ENCODE measurements at regions not wholly inside any gene's neighbourhood (a gene's known extent, or its start where the extent isn't known, plus 50 kb on each side); places are given as distances from the start of the nearest gene placed in this dataset.

DNA sequence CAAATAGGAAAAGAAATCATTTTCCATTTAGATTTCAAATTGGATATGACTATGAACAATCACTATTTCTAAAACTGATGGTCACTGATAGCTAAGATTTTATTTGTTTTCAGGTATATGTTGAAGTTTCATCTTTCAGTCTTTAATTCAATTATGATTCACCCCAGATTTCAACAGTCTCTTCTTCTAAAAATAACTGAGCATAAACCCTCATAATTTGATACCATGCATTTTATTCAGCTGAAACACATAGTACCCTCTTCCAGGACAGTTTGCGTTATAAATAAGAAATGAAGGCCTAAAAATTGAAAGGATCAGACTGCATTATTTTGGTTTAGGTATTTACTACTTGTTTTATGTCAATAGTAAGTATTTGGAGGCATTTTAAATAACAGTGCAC lies 428.5 kb upstream of the NBEA start:
- TF ChIP-seq GATA2 (IDR thresholded peaks at IDR 0.05; ENCODE audit: low read depth, low read length) = no peak
- TF ChIP-seq GATA3 (IDR thresholded peaks at IDR 0.05; ENCODE audit: low read depth, low read length) = no peak

DNA sequence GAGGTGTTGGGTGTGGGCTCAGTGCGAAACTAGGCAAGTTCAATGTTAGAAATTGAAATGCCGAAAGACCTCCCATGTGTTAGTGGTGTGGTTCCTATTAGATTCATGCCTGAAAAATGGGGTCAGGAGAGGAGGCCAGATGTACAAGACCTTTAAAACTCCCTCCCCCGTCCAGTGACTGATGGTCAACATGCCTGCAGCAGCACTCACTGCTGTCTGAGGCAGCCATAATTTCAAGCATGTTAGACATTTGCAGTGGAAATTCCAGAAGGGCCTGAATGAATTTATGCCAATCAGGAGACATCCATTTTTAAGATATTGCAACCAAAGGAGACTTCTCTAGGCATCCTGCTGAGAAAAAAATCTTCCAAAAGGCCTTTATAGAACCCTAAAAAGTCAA lies 426.9 kb upstream of the NBEA start:
- TF ChIP-seq GATA3 (IDR thresholded peaks at IDR 0.05; ENCODE audit: low read depth, low read length) (no peak), GATA2 (IDR thresholded peaks at IDR 0.05; ENCODE audit: low read depth, low read length) (no peak)

DNA sequence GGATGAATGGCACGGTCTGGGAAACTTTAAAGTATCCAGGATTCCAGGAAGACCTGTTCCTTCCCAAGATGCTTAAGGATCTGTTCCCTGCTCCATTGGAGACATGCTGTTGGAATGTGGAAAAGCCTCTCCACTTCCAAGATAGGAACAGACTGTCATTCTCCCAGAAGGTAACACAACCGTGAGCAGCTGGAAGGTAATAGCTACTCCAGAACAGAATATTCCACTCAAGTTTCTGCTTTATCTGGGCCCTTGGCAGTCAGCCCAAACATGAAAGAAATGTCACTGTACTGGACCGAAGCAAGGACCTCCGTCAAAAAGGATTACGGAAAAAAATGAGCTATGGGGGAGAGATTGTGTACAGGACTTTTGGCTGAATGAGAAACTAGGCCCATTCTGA lies 420.9 kb upstream of the NBEA start:
- TF ChIP-seq GATA3 (IDR thresholded peaks at IDR 0.05; ENCODE audit: low read depth, low read length) = no peak
- TF ChIP-seq GATA2 (IDR thresholded peaks at IDR 0.05; ENCODE audit: low read depth, low read length) = no peak

DNA sequence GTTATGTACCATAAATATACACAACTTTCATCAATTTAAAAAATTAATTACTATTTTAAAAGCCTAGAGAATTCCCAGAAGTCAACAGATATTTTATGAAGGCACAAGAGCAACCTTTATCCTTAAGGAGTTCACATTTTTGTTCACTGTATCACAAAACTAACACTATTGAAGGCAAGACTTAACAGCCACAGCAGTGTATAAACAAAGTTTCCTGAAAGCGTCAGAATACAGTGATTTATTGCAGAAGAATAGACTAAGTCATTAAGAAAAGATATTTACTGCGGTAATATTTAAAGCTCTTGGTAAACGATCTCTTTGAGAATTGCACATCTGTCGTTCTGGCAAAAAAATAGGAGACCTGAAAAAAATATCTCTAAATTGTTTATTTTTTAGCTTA lies 419.3 kb upstream of the NBEA start:
- no peak for TF ChIP-seq GATA3 (IDR thresholded peaks at IDR 0.05; ENCODE audit: low read depth, low read length)
- TF ChIP-seq GATA2 (IDR thresholded peaks at IDR 0.05; ENCODE audit: low read depth, low read length) = no peak

DNA sequence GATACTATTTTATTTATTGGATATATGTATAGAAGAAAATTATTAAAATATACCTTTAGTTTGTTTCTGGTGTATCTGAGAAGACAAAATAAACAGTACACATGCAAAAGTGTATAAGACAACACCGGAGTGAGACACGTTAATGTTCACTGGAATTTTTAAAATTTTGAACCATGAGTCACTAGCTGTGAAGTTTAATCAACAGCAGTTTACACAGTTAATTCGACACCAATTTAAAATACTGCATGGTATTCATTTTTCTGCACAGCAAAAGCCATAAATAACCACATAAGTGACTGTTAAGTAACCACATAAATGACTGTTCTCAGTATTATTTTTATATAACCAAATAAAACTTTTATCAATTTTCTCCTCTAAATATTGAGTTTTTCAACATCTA lies 418.7 kb upstream of the NBEA start:
- TF ChIP-seq GATA3 (IDR thresholded peaks at IDR 0.05; ENCODE audit: low read depth, low read length) = no peak
- no peak for TF ChIP-seq GATA2 (IDR thresholded peaks at IDR 0.05; ENCODE audit: low read depth, low read length)

DNA sequence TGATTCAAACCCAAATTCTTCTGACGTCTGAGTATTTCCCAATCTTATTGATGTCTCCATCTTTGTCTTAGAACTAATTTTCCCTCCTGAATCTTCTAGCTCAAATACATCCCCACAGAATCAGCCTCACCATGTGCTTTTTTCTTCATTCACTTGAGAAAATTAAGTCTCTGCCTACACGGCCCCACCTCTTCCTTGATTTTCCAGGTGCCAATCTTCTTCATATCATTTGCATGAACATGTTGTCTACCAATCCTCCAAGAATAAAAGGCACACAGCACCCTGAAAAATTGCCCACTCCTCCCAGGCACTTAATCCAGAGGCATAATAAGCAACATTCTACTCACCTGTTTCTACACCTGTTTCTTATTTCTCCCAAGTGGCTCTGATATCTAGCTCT lies 408.1 kb upstream of the NBEA start:
- no peak for TF ChIP-seq GATA2 (IDR thresholded peaks at IDR 0.05; ENCODE audit: low read depth, low read length)

DNA sequence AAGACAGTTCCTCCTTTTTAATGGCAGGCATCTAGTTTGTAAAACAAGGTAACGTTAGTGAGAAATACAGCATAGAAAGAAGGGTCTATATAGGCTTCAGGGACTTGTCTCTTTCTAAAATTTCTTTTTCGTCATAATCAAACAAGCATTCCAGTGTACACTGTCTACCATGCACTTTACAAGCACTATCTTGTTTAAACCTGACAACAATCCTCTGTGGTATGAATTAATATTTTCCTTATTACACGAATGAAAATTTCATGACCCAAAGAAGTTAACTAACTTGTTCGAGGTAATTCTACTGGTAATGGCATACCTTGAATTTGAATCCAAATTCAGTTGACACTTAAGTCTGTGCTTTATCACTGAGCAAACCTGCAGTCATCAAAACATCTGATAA lies 399.7 kb upstream of the NBEA start:
- TF ChIP-seq GATA3 (IDR thresholded peaks at IDR 0.05; ENCODE audit: low read depth, low read length) = no peak
- no peak for TF ChIP-seq GATA2 (IDR thresholded peaks at IDR 0.05; ENCODE audit: low read depth, low read length)

DNA sequence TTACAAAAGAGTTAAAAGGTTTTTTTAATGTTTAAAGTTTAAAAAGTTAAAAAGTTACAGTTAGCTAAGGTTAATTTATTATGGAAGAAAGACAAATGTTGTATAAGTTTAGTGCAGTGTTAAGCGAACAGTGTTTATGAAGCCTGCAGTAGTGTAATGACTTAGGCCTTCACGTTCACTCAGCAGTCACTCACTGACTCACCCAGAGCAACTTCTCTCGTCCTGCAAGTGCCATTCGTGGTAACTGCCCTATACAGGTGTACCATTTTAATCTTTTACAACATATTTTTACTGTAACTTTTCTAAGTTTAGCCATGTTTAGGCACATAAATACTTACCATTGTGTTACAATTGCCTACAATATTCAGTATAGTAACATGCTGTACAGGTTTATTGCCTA lies 398.2 kb upstream of the NBEA start:
- TF ChIP-seq GATA2 (IDR thresholded peaks at IDR 0.05; ENCODE audit: low read depth, low read length) (no peak), GATA3 (IDR thresholded peaks at IDR 0.05; ENCODE audit: low read depth, low read length) (no peak)

DNA sequence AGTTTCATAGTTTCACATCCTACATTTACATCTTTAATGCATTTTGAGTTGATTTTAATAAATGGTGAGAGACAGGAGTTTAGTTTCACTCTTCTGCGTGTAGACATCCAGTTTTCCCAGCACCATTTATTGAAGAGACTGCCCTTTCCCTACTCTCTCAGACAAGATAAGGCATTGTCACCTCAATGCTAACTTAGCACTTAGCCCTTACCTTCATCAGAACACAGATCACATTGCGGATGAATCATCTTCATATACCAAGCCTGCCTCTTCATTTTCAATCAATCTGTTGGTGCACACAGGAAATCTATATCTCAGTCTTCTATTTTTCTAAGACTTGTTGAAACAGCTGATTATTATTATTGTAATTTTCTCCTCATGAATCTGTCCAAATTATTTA lies 396.6 kb upstream of the NBEA start:
- TF ChIP-seq GATA2 (IDR thresholded peaks at IDR 0.05; ENCODE audit: low read depth, low read length) (no peak), GATA3 (IDR thresholded peaks at IDR 0.05; ENCODE audit: low read depth, low read length) (no peak)

DNA sequence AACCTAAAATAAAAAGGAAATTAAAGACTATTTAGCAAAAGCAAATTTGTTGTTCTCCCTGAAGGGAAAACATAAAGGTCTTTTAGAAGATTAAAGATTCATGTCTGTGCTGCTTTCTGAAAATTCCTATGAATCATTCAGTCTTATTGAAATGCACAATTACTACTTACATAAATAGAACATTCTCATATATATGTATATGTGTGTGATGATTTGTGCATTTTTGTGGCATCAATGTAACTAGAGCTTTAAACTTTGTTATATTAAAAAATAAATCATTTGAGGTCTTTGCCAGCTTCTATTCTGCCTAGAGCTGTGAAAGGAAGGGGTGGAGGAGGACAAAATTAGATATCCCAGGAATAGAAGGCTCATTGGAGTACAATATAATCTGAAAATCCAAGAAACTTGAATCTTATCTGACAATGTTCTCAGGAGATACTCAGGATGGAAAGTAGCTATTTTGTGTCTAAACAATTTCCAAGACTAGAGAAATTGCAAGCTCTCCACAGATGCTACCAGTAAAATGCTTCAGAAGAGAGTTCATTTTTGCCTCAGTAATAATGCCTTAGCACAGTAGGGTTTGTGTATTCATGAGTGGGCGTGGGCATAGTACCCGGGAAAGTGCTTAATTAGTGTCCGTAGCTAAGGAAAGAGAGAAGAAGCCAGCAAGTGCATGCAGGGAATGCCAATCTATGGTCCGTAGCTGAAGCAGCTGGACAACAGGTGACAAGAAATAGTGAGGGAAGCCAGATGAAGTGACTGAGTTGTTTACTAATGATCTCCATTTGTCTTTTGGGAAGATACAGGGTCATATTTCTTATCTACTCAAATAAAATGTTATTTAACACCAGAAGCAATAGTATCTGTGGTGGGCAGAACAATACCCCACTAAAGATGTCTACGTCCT lies 395.5 kb upstream of the NBEA start:
- TF ChIP-seq GATA2 (IDR thresholded peaks at IDR 0.05; ENCODE audit: low read depth, low read length) (no peak), GATA3 (IDR thresholded peaks at IDR 0.05; ENCODE audit: low read depth, low read length) (no peak)

DNA sequence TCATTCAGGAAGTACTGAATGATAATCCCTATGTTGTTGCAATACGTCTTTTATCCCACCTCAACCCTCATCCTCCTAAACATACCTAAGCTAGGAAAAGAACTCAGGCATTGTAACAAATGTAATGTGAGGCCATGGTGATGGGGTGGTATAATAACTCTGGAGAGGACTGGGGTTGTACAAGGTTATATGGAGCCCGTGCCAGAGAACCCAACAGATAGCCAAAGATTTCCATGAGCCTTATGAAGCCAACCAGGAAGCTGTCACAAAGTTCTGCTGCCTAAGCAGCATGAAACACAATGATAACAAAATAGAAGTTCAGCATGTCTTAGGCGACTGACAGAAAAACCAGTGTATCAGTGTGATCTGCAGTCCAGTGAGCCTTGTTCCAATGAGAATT lies 394.1 kb upstream of the NBEA start:
- TF ChIP-seq GATA2 (IDR thresholded peaks at IDR 0.05; ENCODE audit: low read depth, low read length) (no peak), GATA3 (IDR thresholded peaks at IDR 0.05; ENCODE audit: low read depth, low read length) (no peak)

DNA sequence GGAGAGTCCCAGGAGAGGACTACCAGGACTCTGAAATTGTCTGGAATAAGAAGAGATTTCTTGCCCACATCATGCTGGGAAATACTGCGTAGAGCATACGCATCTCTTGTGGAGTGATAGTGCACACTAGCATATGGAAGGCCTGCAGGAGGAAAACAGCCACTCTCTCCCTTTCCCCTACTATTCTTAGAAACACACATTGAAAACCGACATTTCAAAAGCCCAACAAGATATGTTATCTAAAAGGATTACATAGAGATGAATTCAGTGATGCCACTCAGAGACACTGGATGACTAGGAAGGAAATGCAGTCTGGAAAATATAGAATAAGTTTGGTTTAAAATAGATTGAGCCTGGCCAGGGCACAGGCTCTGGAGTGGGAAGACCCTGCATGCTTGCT lies 388.7 kb upstream of the NBEA start:
- TF ChIP-seq GATA3 (IDR thresholded peaks at IDR 0.05; ENCODE audit: low read depth, low read length) = no peak
- TF ChIP-seq GATA2 (IDR thresholded peaks at IDR 0.05; ENCODE audit: low read depth, low read length) = no peak

DNA sequence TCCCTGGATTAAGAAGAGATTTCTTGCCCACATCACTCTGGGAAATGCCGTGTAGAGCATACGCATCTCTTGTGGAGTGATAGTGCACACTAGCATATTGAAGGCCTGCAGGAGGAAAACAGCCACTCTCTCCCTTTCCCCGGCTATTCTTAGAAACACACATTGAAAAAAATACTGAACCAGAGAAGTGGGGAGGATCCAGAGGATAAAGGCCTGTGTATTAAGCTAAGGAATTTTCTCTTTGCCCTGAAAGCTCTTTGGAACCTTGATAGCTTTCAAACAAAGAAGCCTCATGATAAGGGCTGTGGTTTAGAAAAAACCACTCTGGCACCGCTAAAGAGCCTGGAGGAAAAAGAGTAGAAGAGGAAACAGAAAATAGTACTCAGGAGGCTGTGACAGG lies 386.1 kb upstream of the NBEA start:
- no peak for TF ChIP-seq GATA3 (IDR thresholded peaks at IDR 0.05; ENCODE audit: low read depth, low read length)
- TF ChIP-seq GATA2 (IDR thresholded peaks at IDR 0.05; ENCODE audit: low read depth, low read length) = no peak

DNA sequence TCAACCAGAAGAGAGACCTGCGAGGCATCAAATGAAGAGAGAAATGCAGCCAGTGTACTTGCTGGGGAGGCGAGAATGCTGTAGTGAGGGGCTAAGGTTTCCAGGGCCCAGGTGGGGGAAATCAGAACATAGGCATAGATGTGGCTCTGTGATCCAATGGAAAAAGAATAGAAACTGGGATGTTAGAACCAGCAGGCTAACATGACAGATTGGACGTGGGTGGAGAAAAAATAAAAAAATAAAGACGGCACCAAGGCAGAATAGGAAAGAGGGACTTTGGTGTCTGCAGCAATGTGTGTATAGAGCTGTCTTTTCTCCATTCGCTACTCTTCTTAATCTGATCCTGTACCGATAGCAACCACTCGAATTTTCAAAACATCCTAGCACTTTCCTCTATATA lies 381.0 kb upstream of the NBEA start:
- TF ChIP-seq GATA3 (IDR thresholded peaks at IDR 0.05; ENCODE audit: low read depth, low read length) (no peak), GATA2 (IDR thresholded peaks at IDR 0.05; ENCODE audit: low read depth, low read length) (no peak)

DNA sequence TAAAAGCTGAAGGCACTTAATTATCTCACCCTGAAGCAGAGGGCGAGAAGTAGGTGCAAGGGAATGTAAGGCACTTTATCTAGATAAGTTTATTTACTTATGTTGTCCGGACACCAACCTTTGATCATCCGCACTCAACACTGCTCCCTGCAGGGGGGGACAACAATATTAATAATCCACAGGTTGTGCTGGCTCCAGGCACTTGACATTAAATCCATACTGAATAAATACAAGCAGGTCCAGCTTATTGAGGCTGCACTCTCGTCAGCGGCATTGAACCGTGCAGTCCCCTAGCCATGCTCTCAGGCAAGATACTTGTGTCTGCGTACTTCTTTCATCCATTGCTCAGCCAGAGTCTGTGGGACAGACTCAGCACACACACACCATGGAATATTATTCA lies 374.5 kb upstream of the NBEA start:
- no peak for TF ChIP-seq GATA2 (IDR thresholded peaks at IDR 0.05; ENCODE audit: low read depth, low read length)
- no peak for TF ChIP-seq GATA3 (IDR thresholded peaks at IDR 0.05; ENCODE audit: low read depth, low read length)

Measured in SH-SY5Y (cell line).